ENCODE measurements at regions not wholly inside any gene's neighbourhood (a gene's known extent, or its start where the extent isn't known, plus 50 kb on each side); places are given as distances from the start of the nearest gene placed in this dataset.
"Not testable (repeated sequence)": the region's sequence is repeated elsewhere in the genome, so short reads cannot be mapped to it uniquely, and the experiment has no call there.

DNA sequence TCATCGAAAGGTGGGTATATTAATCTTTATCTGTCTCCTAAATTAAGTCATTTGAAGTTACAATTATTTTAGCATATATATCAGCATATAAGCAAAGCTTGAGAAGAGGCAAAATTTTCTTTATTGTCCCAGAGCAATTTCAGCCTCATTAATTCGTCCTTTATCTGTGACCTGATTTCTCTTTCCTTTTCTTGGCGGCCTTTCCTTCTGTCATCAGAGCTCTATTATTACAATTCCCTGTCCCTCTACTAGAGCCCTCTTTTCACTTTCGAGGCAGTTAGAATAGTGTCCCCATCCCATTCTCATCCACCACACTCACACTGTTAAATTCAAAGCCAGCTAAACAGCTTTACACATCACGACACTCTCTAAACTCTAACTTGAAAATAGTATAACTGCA lies 1293.2 kb upstream of the FAM98A start:
- no peak for DNase-seq (ENCODE audit: extremely low read depth, low read depth)

DNA sequence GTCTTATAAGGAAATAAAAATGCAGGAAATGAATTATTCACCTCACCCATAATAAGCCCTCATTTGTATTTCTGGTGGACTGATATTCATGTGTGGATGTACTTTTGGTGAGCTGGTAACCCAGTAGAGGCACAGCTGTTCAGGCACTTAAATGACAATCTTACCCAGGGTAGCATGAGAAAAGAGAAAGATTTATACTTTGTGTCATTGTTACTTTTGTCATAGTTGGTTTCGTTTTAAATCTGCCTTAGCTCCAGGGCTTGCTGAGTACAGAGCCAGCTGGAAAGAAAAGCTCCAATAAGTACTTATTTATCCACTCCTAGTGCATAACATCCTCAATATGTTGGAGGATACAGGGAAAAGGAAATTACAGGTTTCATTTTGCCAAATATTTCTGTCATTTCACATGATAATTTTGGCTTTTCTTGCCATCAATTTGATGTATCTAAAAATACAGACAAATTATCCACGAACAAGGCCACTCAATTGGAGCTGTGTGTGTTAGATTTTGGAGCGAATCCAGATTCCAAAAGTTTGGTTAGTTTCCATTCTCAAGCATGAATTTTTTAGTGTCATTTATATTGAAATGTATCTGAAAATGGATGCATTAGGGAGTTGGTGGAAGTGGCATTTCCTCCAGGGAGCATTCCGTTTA lies 1276.1 kb upstream of the FAM98A start:
- no peak for DNase-seq (ENCODE audit: extremely low read depth, low read depth)

DNA sequence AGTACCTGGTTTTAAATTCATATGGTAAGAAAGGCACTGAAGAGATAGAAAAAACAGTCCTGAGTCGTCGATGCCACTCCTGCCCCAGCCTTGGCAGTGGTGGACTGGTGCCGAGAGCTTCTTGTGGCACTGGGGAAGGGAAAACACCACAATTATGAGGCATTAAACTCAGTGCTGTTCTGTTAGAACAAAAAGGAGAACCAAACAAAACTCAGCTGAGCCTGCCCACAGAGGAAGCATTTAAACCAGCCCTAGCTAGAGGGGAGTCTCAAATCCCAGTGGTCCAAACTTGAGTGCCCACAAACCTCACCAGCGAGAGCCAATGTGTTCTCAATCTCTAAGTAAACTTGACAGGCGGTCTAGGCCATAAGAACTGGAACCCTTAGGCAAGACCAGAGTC lies 1254.5 kb upstream of the FAM98A start:
- no peak for DNase-seq (ENCODE audit: extremely low read depth, low read depth)

DNA sequence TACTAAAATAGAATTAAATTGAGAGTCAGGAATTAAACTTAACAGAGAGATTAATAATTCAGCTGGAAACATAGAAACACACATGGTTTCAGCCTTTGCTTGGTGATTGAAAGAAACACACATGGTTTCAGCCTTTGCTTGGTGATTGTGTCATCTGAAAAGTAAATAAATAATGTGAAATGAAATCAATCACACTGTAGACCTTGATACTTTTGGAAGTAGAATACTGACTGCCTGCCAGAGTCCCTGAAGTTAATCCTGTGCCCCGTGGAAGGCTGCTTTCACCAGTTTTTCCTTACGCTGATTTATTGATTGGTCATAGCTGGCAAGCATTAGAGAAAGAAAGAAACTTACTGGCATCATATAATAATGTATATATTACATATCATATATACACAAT lies 1252.7 kb upstream of the FAM98A start:
- no peak for DNase-seq (ENCODE audit: extremely low read depth, low read depth)

DNA sequence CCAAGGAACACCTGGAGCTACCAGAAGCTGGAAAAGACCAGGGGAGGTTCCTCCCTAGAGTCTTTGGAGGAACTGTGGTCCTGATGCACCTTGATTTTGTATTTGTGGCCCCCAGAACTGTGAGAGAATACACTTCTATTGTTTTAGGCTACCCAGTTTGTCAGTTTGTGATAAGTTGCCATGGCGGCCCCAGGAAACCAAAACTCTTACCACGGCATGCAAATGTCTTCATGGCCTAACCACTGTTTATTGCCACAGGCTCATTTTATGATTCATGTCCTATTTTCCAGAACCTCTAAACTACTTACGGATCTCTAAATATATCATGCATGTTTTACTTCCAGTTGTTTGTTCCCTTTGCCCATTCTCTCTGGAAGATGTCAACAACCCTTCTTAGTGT lies 1250.7 kb upstream of the FAM98A start:
- no peak for DNase-seq (ENCODE audit: extremely low read depth, low read depth)

DNA sequence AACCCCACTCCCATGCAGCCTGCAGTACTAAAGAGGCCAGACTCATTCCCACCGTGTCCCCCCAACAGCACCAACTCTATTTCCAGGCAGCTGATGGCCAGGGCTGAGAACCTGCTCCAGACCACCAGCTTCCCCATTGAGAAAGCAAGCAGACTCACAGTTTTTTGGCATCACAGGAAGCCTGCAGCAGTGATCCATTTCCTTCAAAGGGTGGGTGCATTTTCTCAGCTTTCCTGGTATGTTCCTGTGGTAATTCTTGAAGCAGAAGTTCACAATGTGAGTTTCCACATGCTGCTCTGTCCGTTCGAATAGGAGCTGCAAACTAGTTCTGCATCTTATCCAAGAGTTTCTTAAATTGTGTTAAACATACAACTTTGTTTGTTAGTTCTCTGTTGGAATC lies 1249.6 kb upstream of the FAM98A start:
- DNase-seq (ENCODE audit: extremely low read depth, low read depth) = no peak

DNA sequence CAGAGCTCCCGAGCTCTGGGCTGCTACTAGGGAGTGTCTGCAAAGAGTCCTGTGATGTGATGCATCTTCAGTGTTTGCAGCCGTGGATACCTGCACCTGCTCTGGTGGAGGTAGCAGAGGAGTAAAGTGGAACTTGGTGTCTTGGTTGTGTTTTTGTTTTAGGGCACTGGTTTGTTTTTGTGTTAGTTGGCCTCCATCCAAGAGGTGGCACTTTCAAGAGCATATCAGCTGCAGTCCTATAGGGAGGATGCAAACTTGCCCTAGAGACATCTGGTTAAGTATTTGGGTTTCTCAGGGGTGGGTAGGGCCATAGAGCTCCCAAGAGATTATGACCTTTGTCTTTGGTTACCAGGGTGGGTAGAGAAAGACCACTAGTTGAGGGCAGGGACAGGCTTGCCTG lies 1249.0 kb upstream of the FAM98A start:
- DNase-seq (ENCODE audit: extremely low read depth, low read depth) = no peak

DNA sequence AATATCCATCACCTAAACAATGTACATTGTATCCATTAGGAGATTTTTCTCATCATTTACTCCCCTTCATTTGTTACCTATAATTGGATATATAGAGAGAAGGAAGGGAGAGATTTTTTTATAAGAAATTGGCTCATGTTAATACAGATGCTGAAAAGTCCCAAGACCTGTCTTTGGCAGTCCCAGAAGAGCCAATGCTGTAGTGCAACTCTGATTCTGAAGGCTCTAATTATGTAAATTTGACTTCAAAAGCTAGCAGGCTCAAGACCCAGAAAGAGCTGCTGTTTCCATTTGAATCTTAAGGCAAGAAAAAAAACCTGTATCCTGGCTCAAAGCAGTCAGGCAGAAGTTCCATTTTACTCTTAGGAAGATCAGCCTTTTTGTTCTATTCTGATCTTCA lies 1245.5 kb upstream of the FAM98A start:
- no peak for DNase-seq (ENCODE audit: extremely low read depth, low read depth)

DNA sequence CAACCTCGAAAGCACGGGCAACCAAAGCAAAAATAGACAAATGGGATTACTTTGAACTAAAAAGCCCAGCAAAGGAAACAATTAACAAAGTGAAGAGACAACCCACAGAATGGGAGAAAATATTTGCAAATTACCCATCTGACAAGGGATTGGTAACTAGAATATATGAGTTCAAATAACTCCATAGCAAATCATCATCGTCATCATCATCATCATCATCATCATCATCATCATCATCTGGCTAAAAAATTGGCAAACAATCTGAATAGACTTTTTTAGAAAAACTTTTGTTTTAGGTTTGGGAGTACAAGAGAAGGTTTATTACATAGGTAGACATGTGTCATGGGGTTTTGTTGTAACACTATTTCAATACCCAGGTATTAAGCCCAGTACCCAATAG lies 1239.3 kb upstream of the FAM98A start:
- no peak for DNase-seq (ENCODE audit: extremely low read depth, low read depth)

DNA sequence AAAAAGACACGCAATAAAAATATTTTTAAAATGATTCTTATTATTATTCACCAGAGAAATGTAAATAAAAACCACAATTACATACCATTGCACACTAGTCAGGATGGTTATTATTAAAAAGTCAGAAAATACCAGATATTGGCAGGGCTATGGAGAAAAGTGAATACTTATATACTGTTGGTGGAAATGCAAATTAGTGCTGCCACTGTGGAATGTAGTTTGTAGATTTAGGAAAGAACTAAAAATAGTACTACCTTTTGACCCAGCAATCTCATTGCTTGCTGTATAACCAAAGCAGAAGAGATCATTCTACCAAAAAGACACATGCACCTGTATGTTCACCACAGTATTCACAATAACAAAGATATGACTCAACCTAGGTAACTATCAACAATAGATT lies 1237.3 kb upstream of the FAM98A start:
- DNase-seq (ENCODE audit: extremely low read depth, low read depth) = no peak

DNA sequence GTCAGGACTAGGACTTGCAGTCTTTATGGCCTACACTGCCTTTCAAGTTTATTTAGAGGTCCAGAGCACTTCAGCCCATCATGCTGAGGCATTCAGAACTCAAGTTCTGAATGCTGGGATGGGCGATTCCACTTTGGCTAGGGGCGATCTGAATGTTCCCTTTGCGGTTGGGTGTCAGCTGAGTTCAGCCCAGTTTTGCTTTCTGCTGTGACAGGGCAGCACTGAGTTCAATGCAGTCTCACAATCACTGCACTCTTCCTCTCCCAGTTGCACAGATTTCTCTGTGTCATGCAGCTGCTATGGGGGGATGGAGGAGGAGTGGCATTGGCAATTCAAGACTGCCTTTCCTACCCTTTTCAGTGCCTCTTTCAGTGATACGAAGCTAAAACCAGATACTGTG lies 1232.0 kb upstream of the FAM98A start:
- DNase-seq (ENCODE audit: extremely low read depth, low read depth) = no peak

DNA sequence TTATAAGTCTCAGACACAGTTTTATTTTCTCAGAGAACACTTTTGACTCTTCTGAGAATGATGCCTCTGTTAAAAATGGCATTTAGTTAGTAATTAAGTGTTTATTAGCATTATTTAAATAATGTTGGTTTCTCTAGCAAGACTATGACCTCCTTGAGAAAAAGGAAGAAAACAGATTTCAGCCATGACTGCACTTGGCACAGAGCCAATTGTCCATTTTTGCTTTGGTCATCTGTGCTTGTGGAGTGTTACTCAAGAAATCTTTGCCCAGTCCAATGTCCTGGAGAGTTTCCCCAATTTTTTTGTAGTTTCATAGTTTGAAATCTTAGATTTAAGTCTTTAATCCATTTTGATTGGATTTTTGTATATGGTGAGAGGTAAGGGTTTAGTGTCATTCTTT lies 1229.4 kb upstream of the FAM98A start:
- DNase-seq (ENCODE audit: extremely low read depth, low read depth) = no peak

DNA sequence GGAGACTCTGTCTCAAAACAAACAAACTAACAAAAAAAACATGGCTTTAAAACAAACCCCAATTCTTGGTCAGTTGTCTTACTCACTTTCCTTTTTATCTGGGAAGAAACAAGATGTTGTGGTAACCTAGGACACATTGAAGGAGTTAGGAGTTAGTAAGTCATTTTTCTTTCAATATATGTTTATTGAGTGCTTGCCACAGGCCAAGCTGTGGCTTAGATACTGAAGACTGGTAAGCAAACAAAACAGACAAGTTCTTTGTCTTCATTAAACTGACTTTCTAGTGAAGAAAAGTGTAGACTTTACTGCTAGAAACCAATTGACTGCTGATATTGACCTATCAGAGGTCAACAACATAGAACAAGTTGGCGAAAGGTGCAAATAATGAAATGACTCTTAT lies 1228.3 kb upstream of the FAM98A start:
- DNase-seq (ENCODE audit: extremely low read depth, low read depth) = no peak

DNA sequence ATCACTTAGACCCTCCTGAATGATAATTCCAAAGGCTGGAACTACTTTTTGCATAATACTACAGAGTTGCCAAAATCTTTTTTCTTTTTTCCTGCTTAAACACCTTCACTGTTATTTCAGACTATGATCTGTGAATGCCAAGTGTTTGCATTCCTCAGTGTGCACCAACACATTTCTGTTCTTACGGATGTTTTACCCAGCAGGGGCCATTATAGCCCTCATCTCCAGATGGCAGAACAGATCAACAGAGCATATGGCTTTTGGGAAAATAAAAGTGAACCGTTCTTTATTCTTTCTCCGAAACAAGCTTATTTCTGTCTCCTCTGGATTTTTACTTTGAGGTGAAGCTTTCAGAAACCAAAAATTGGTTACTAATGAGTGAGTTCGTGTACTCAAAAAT lies 1226.6 kb upstream of the FAM98A start:
- no peak for DNase-seq (ENCODE audit: extremely low read depth, low read depth)

DNA sequence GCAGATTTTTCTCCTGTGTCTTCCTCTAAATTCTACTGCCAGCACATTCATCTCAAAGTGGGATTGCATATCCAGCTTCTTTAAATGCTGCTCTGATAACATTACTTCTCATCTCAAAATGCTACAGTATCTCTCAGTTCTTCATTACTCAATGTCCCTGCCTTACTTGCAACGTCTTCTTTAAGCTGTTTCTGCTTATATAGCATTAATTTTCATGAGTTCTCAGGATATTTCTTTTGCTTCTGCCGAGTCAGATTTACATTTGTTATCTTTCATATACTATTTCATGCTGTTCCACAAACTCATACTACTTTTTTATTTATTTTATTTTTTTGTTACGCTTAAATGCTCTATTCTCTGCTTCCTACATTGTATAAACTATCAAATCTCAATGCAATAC lies 1223.5 kb upstream of the FAM98A start:
- no peak for DNase-seq (ENCODE audit: extremely low read depth, low read depth)

DNA sequence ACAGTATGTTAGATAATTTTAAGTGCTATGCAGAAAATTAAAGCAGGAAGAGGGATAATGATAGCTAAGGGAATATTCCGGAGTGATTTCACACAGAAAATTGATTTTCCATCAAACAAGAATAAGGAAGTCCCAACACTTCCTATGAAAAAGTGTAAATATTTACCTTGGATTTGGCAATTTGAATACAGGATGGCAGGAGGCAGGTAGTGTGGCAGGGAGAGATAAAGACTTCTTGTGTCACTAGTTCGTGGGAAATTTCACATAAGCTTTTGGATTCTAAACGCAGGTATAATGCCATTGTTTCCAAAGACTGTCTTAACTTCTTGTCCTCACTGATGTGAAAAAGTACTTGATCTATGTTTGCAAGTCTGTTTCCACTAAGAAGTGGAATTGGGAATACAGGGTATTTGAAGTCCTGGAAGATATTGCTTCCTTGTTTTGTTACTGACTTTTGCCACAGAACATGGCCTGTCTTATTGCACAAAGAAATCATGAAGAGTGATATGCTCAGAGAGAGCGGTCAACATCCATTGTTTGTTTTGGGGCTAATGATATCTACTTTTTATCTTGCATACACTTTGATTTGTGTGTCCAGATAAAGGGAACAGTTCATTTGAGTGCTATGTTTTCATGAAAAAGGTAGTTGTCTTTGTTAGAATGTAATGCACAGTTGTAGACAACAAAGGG lies 1216.1 kb upstream of the FAM98A start:
- DNase-seq (ENCODE audit: extremely low read depth, low read depth) = no peak

DNA sequence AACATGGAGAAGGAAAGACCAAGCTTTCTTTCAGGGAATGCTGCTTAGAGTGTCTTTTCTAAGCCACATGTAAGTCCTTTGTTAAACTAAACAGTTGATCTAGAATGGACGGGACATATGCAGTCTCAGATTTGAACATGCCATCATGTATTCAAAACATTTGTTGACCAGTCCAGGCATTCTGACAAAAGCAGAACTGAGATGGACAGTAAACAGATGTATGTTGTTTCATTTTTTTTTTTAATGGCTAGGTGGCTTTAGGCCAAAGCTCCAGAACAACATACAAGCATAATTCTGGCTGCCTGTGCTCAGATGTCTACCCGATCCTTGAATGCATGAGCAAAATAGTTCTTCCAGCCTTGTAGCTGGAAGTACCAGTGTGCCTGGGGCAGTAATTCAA lies 1211.4 kb upstream of the FAM98A start:
- no peak for DNase-seq (ENCODE audit: extremely low read depth, low read depth)

DNA sequence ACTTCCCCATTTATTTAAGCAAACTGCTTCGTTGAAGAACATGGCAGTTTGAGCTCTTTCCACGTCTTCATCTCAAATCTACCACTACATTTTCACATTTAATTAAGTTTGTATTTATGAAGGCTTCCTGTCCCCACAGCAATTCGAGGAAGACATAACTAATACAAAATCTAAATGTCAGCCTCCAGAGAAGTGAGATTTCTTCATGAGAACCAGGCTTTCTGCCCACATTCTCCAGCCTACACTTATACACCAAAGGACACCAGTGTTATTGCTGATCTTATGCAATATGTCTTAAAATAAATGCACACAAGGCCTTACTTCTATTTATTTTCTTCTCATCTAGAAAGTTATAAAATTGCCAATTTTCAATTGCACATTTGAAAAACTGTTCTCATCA lies 1209.3 kb upstream of the FAM98A start:
- DNase-seq (ENCODE audit: extremely low read depth, low read depth) = no peak

DNA sequence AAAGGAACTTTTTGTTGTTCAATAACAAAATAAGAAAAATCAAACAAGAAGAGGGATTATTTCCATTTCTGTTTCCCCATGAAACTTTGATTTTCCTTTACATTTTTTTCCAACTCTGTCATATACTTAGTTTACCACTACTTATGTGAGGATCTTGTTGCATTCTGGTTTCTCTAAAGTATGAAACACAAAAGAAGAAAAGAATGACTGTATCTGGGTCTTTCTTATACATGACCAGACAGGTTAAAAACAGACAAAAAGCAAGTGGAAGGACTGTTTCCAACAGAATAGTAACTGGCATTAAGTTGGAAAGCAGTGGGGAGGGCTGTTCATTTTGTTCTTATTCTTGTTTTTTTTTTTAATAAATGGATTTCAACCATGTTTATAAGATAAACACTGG lies 1207.8 kb upstream of the FAM98A start:
- no peak for DNase-seq (ENCODE audit: extremely low read depth, low read depth)

DNA sequence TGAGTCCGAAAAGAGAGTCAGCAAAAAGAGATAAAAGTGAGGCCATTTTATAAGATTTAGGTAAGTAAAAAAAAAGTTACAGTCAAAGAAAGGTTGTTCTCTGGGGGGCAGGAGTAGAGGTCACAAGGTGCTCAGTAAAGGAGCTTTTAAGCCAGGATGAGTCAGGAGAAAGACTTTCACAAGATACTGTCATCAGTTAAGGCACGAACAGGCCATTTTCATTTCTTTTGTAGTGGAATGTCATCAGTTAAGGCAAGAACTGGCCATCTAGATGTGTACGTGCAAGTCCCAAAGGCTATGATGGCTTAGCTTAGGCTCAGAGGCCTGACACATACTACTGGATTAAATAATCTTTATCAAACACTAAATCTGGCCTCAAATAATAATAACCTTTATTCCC lies 1207.3 kb upstream of the FAM98A start:
- no peak for DNase-seq (ENCODE audit: extremely low read depth, low read depth)

DNA sequence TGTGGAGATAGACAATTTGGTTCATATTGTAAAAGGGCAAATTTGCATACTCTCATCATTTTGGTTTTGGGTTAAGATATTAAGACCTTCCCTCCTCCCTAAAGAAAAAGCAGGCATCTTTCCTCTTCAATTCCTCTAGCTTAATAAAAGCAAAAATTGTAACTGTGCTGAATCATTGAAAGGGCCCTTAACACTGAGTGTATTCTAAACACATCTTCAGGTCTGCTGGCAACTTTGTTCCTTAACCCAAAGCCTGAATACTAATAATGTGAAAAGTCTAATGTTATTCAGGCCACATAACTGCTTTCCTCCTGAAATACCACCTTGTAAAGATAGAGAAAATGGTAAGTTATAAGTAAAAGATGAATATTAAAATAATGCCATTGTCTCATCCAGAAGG lies 1200.5 kb upstream of the FAM98A start:
- no peak for DNase-seq (ENCODE audit: extremely low read depth, low read depth)

DNA sequence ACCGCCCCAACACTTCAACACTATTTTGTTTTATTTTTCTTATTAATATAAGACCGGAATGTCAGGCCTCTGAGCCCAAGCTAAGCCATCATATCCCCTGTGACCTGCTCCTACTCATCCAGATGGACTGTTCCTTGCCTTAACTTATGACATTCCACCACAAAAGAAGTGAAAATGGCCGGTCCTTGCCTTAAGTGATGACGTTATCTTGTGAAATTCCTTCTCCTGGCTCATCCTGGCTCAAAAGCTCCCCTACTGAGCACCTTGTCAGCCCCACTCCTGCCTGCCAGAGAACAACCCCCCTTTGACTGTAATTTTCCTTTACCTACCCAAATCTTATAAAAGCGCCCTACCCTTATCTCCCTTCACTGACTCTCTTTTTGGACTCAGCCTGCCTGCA lies 1196.5 kb upstream of the FAM98A start:
- DNase-seq (ENCODE audit: extremely low read depth, low read depth) = not testable (repeated sequence)

DNA sequence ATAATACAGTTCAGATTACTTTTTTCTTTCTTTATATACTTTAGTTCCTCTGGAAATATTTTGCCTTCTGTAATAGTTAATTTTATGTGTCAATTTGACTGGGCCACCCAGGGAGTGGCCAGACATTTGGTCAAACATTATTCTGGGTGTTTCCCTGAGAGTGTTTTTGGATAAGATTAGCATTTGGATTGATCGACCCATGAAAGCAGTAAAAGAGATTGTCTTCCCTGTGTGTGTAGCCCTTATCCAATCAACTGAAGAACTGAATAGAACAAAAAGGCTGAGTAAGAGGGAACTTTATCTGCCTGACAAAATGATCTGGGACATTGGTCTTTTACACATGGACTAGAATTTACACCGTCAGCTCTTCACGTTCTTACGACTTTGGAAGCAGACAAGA lies 1190.1 kb upstream of the FAM98A start:
- DNase-seq (ENCODE audit: extremely low read depth, low read depth) = no peak
